Ureter (tissue), 1 donor: ENCODE measurements at regions not wholly inside any gene's neighbourhood (a gene's known extent, or its start where the extent isn't known, plus 50 kb on each side); places are given as distances from the start of the nearest gene placed in this dataset.
"Not testable (repeated sequence)": the region's sequence is repeated elsewhere in the genome, so short reads cannot be mapped to it uniquely, and the experiment has no call there.

Source experiments
- DNase-seq: peaks from one replicate; pipeline ENCODE4 v3.0.0-alpha.2; 2020; ENCODE audit warnings: low spot score
- donor health status: DM: yes; HTN: yes; CAD: no.

DNA sequence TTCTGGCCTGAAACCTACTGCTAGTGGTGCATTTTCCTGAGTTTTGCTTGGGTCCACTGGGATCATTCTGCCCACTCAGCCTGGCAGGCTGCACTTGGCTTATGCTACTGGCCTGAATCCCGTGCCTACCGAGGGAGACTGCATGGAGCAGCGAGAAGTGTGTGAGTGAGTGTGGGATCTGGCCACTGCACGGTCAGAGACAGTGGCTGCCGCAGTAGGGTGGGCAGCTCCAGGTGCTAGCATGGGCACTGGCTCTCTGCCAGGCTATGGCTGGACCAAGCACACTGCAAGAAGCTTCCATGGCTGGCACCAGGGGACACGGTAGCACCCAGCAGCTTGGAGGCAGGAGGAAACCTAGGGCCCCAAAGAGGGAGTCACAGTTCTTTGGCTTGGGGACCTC lies 1058.7 kb upstream of the ACO1 start:
- DNase-seq = no peak

DNA sequence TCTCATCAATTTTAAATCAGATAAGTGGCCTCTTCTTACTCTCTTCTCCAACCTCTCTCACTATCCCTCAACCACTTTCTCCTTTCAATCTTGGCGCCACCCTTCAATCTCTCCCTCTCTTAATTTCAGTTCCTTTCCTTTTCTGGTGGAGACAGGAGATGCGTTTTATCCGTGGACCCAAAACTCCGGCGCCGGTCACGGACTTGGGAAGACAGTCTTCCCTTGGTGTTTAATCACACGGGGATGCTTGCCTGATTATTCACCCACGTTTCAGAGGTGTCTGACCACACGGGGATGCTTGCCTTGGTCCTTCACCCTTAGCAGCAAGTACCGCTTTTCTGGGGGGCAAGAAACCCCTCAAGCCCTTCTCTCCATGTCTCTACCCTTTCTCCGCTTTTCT lies 1057.6 kb upstream of the ACO1 start:
- not testable (repeated sequence) for DNase-seq

DNA sequence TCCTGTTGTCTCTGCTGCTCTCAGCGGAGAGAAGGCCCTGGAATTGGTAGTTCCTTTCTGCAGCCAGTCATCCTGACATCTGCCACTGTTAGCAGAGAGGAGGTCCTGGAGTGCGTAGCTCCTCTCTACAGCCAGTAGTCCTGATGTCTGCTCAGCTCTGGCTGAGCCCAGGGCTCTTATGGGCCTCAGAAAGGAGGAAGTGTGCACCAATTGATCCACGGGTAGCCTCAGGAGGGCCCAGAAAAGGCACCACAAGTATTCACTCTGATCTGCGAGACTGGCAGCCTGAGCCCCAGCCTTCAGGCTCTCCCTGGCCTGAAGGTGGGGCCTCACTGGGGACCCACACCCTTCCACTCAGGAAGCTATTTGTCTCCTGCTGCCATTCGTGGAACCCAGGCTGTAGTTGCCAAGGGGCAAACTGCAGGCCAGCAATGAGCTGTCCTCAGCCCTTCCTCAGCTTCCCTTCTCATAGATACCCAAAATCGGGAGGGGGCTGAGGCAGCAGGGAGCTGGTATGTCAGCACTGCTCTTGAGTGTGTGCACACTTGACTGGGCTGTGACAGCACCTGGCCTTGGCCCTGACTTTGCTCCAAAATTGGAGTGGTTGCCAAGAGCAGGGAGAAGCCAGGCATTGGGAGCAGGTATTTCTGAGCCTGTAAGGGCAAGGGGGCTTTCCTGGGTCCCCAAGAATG lies 1049.5 kb upstream of the ACO1 start:
- DNase-seq = no peak

DNA sequence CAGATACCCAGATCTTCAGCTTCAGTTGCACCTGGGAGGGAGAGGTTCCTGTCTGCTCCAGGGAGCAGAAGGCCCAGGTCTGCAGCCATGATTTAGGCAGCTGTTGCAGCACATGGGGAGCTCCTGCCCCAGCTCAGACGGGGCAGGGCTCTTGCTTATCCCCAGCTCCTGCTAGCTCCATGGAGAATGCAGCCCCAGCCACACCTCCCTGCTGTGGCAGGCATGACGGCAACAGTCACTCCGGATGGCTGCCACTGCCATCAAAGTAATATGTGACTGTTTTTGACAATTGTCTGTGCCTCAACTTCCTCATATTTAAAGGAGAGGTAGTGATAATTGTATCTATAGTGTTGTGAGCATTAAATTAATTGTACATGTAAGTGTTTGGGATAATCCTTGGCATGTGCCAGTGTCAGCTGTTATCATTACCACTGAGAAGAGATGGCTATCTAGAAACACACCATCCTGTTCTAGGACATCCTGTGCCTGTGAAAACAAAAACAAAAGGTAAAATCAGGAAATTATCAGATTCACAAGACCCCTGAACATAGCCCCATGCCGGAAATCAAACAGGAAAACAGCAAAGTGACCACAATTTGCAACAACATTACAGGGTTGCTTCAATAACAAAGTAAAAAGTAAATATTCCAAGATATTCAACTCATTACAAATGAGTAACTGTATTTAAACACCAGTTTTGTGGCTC lies 1048.8 kb upstream of the ACO1 start:
- no peak for DNase-seq

DNA sequence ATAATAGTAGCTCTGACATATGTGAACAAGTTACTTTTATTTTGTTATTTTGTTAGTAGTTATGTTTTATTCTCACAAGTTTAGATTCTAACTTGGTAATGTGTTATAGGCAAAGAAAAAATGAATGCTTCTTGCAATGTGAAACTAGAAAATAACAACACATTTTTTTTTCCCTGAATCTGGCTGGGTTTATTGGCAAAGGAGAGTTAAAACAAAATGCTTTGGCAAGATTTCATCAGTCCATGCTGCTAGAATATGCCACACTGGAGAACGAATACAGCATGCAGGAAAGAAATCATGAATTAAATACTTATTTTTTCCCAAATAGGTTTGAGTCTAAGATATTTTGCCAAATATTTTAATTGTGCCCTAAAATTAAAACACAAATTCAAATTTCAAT lies 1048.1 kb upstream of the ACO1 start:
- no peak for DNase-seq

DNA sequence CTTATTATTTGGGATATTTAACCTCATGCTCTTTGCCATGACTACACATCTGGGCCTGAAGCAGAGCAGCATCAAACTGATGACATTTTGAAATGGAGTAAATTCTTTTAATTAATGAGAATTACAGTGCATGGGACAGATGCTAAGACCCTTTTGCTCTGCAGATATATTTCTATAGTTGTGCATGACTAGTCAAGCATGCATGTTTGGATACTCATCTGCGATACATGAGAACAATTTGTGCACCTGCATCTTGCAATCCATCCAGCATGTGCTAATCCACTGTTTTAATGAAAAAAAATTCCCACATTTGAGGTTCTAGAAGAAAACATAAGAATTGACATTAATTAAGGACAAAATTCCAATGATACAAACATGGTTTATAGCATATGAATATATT lies 1047.6 kb upstream of the ACO1 start:
- DNase-seq = no peak

DNA sequence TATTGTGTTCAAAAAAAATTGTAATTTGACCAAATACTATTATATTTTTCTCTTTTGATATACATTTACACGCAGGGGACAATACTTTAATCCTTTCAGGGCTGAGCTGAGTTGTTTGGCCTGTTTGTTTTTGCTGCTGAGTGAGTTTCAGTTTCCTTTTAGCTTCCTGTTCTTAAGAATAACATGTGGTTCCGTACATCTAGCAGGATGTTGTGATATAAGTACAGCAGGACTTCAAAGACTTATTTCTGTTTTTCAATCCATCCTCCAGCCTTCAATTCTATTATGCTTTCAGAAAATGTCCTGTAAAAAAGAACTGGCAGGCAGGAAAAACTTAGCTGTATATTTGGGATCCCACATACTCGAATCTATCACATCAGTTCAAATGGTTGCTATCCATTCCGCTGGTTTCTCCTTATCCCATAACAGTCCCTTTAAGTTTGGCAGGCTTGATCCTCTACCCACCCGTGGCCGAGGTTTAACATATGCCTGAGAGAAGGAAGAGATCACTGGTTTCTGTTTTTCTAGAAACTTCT lies 1037.3 kb upstream of the ACO1 start:
- no peak for DNase-seq

DNA sequence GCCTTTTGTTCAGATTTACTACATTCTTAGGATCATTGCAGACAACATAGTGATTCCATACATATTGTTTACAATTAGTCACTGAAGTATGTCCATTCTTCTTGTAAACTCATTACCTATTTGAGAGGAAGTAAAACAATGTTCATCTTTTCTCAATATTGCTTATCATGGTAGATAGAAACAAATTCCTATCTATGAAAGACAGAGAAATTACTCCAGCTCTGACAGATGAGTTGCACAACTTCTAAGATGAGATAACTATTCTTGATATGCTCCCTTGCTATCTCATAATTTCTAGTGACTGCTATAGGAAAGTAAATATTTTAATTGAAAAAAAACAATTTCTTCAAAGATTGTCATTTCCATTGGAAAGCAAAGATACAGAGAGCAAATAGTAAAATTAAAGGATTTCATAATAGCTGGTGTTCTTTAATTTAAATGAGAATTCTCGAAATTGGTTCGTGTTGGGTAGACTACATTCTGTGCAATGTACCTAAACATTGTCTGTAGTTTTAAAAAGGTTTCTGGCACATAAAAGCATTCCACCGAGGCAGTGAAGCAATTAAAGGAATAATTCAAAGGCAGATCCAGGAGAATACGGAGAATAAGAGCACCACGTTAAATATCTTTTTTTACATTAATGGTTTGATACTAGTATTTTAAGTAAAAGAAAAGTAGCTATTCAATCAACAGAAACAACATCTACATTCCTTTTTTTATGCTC lies 1029.1 kb upstream of the ACO1 start:
- no peak for DNase-seq

DNA sequence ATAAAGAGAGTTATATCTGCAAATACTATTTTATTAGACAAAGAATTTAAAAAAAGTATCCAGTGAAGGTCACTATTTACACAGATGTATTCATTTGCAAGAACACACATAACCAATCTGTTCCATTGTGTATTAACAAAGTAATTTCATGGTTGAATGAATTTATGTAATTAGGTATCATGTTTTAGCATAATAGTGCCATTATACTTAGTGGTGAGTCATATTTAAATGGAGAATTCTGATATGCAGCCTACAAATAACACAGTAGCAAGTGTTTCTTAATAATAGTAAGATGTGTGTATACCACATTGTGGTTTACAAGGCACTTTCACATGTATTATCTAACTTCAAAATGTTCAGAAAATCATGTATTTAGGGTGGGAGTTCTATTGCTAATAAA lies 1028.5 kb upstream of the ACO1 start:
- DNase-seq = no peak

DNA sequence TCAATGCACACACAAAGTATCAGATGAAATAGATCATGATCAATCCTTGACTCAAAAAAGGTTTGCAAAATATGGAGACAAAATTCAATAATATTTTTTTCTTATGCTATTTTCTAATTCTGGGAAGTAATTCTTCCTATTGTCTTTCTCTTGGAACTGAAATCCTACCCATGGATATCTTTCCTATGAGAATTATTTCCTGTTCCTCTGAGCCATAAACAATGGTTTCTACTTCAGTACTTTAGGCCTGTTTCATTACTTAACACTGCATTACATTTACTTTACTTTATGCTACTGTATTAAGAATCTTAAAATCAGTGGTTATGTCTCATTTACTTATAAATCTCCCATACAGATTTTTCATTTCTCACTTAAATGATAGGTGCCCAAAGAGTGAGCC lies 1025.4 kb upstream of the ACO1 start:
- DNase-seq = no peak

DNA sequence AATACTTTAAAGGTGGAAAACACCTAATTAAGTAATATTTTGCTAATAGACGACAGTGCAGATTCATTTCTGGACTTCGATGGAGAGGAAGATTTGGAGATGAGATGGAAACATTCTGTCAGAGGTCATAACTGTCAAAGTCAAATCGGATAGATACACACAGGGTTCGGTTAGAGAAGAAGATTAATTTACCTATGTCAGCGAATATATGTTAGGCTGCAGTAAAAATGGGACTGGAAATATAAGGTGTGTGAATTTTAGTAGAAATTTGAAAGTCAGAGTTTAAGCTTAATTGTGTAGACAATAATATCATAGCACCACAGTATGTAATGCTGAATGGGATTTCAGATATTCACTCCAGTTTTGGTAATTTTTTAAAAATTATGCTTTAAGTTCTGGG lies 1020.3 kb upstream of the ACO1 start:
- DNase-seq = no peak

DNA sequence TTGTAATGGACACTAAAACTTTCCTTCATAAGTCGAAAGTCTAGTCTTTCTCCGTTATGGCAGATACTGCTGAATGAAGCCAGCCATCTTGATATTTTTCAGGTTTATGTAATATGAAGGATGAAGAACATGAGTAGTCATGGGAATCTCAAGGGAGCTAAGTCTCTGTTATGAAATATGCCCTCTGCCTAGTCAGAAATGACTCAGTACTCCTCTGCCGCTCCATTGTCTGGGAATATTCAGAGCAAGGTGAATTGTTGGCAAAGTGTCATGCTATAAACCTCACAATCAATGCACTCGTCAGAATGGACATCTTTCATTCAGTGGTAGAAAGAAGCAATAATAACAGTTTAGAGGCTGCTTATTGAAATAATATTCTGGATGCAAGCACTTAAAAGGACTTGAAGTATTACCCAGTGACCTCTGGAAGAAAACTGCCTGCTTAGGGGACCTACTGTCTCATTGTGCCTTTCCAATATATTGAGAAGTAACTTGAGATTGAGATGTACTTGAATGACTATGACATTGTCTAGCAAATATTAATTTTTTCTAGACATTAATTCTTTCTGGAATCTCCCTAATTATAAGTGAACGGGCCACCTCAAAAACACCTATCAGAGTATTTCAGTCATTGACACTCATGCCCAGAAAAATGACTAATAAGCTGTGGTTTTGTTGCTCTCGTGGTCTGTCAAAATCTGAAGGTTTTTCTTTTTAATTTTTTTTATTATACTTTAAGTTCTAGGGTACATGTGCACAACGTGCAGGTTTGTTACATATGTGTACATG lies 1011.5 kb upstream of the ACO1 start:
- DNase-seq = no peak

DNA sequence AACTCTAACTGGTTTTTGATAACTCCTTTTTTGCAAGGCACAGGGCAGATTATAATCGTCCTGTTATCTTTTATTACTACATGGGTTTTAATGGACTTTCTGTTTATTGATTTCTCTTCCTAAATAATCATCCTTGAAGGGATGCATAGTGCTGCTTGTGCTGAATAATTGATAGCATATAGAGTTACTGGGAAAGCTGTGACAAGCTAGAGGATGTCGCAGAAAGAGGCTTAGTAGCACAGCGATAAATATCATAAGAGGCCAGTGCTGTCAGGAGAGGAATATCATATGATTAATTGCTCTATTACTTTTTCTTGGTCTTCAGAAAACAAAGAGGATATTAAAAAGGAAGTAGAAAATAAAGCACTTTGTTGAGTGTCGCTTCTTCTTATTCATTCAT lies 1007.1 kb upstream of the ACO1 start:
- no peak for DNase-seq

DNA sequence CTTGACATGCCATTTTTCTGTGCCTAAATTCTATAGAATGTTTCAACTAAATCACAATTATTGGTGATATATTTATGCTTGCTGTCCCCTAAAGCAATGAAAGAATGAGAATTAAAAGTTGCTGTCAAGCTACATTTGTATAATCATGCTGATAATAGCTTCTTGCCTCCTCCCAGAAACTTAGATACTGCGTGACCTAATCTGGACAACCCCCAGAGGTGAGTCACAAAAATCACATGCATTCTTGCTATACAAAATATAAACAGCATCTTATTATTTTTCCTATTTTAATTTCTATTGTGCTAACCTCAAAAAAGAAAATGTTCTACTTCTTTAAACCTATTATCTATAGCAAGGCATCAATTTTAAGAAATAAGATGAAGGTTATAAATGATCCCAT lies 995.8 kb upstream of the ACO1 start:
- DNase-seq = no peak

DNA sequence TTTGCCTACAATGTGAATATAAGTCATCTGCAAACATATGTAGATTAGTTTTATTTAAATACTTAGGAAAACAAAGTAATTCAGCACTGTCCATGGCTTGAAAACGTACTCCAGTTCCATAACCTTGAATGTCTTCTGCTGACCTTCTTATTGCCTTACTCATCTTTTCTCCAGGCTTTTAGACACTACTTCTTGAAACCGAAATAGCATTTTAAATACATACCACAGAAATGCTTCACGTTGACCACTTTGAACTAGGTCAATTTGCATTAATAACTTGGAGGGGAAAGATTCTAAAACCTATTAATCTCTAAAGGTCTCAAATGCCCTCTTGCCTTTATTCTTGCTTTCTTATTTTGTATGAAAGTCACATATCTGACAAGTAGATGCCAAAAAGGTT lies 995.4 kb upstream of the ACO1 start:
- no peak for DNase-seq

DNA sequence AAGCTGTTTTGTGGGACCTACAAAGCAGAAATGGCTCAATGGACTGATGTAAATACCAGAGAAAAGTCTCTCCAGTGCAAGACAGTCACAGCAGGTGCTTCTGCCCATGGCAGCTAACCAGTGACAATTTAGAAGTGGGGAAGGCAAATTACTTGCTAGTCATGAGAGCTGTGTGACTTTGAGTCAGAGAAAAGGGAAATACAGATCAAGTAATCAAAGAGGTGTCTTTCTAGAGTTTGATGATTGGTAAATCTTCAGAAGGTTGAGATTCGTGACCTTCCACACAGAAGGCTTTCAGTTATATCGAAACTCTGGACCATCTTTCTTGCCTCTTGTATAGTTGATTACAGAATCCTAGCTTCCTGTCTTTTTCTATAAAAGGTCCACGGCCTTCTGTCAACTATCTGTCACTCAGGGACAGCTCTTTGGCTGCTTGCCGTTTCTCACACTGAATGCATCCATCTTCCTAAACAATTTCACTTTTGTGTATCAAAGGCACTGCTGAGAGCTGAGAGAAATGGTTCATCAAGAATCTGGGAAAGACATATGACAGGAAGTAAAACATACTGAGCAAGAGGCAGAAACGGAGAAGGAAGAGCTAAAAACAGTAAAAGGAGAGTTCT lies 993.9 kb upstream of the ACO1 start:
- DNase-seq = no peak

DNA sequence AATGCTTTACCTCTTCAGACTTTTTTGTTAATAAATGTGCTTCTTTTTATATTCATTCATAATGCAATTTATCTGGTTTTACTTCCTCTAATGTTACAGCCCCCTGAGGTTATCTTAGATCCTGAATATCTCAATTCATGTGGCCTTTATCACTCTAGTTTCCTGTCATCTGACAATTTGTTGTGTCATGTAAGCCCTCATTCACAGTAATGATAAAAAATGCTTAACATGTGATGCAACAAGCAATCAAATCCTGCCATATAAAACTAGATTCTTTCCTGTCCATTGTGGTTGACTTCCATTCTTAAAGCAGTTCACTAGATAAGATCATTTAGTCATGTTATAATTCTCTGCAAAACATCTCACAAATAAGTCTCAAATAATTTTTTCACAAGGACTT lies 991.2 kb upstream of the ACO1 start:
- DNase-seq = no peak

DNA sequence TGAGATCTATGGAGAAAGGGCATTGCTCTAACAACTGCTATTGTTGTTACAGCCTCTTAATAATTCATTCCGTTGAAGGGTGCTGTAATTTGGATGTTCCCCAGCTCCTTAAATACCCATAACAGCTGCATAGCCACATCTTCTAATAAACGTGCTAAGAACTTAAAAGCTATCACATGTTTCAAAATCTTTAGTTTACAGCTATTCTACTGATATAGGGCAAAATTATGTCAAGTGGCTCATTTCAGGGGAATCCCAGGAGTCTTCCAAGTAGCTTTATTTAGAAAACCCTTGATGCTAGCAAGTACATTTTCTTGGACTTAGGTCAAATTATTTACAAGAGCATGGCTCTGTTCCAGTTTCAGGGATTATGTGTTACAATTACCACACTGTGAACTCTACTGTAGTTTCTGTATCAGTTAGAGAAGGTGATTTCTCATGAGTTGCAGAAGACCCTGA lies 990.4 kb upstream of the ACO1 start:
- DNase-seq = no peak

DNA sequence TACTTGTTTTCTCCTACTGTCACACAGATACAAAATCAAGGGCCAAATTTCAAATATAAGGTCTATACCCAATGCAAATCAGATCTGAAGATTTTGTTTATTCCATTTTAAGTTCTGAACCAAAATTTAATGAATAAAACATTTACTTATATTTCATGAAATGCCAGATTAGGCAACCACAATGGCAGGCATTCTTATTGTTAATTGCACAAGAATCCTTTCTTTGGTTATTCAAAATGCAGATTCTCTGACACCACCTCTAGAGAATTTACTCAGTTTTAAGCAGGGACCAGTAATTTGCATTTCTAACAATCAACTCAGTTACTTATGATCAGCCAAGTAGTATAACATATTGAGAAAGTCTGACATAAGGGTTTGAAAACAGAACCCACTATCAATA lies 972.4 kb upstream of the ACO1 start:
- DNase-seq = no peak

DNA sequence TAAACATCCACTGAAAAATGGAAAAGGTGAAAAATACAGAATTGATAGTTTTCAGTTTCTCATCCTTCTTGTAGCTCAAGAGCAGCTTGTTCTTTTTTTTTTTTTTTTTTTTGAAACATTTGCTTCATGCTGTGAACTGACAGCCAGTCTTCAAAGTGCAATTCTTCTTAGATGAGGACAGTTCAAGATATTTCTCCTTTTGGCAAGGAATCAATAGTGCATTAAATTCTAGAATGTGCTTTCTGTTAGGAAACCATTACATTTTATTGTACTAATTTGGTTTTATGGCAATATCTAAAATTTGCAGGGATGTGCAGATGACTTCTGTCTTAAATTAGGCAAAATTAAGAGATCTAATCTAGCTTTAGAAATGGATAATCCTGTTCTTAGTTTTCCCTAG lies 969.3 kb upstream of the ACO1 start:
- no peak for DNase-seq

DNA sequence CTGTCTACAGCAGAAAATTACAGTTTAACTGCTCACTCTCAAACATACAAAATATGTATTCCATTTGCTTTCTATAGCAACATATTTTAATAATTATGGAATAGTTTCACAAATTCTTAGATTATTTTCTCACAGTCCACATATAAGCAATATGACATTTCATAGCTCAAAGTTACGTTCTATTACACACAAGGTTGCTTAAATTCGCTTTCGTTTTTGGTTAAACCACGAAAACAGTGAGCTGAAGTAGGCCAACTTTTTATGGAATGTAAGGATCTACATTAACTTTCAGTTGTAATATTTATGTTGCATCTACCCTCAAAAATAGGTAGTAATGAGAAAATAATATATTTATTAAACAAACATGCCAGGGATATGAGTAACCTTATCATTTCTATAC lies 966.0 kb upstream of the ACO1 start:
- no peak for DNase-seq
